SK-N-MC (cell line): ENCODE measurements at regions not wholly inside any gene's neighbourhood (a gene's known extent, or its start where the extent isn't known, plus 50 kb on each side); places are given as distances from the start of the nearest gene placed in this dataset.

Source experiments
- DNase-seq: peaks from one replicate; pipeline ENCODE4 v3.0.0-alpha.2; 2011; ENCODE audit warnings: low read depth, low spot score
- H3K27ac ChIP-seq: fragments of 200-600 bp; sonication (generic); 2 replicates; pipeline ENCODE4 v1.5.1; 2016; ENCODE audit warnings: mixed run types
- H3K36me3 ChIP-seq: fragments of 200-600 bp; sonication (generic); 2 replicates; pipeline ENCODE4 v1.6.1; 2017; ENCODE audit warnings: antibody characterized with exemption, low read length, mixed read lengths; ENCODE audit not compliant: insufficient read depth
- H3K4me3 ChIP-seq: fragments of 200-600 bp; sonication (generic); 2 replicates; pipeline ENCODE4 v1.5.1; 2016
- H3K9ac ChIP-seq: fragments of 200-600 bp; sonication (generic); 2 replicates; pipeline ENCODE4 v1.8.0; 2017; ENCODE audit warnings: mixed run types, mixed read lengths; ENCODE audit not compliant: insufficient read length
- H3K9me3 ChIP-seq: fragments of 200-600 bp; sonication (generic); 2 replicates; pipeline ENCODE4 v1.6.1; 2017; ENCODE audit warnings: low read depth, mild to moderate bottlenecking, antibody characterized with exemption, low read length, moderate library complexity, mixed read lengths
- EZH2 ChIP-seq: fragments of 200-600 bp; sonication (generic); IDR thresholded peaks from one replicate; pipeline ENCODE4 v1.6.1; 2017; ENCODE audit warnings: antibody characterized with exemption
- FOXP2 ChIP-seq: optimal IDR thresholded peaks from 2 replicates; pipeline ENCODE3; 2011; ENCODE audit warnings: mild to moderate bottlenecking, moderate library complexity; ENCODE audit not compliant: insufficient read depth; ENCODE audit errors: extremely low read length, control extremely low read depth
- POLR2AphosphoS5 ChIP-seq: IDR thresholded peaks from 2 replicates; pipeline ENCODE4 v1.6.1; 2012; ENCODE audit warnings: mild to moderate bottlenecking, low read depth, low read length, borderline replicate concordance

GRCh38 chr17:77726549-77727006 lies 231.9 kb upstream of the TNRC6C start:
- no peaks in the 10 kb centered on the region for H3K36me3 ChIP-seq
- no peak for TF ChIP-seq POLR2AphosphoS5
- no peak for TF ChIP-seq EZH2
- no peak for TF ChIP-seq FOXP2
- DNase-seq = no peak

GRCh38 chr17:77727037-77727615 lies 231.4 kb upstream of the TNRC6C start:
- Histone ChIP-seq H3K9ac (no peak overlapping the region), H3K27ac (no peak overlapping the region), H3K9me3 (no peaks in the 10 kb centered on the region), H3K4me3 (no peak overlapping the region), H3K36me3 (no peaks in the 10 kb centered on the region)
- TF ChIP-seq POLR2AphosphoS5 (no peak), FOXP2 (no peak), EZH2 (no peak)
- no peak for DNase-seq

More at GRCh38 chr17:77726549-77727006, 231.9 kb upstream of the TNRC6C start:
- Histone ChIP-seq H3K9ac (no peak overlapping the region), H3K27ac (no peak overlapping the region), H3K4me3 (no peak overlapping the region), H3K9me3 (no peaks in the 10 kb centered on the region)

GRCh38 chr17:77728474-77728795 lies 230.1 kb upstream of the TNRC6C start:
- no peak overlapping the region for H3K9ac ChIP-seq
- H3K4me3 ChIP-seq = no peak overlapping the region
- H3K9me3 ChIP-seq = no peaks in the 10 kb centered on the region
- TF ChIP-seq POLR2AphosphoS5 (no peak), FOXP2 (no peak), EZH2 (no peak)
- H3K36me3 ChIP-seq = no peaks in the 10 kb centered on the region
- H3K27ac ChIP-seq = no peak overlapping the region
- DNase-seq = no peak

- Histone ChIP-seq H3K36me3 (no peaks in the 10 kb centered on the region), H3K4me3 (no peak overlapping the region), H3K9ac (no peak overlapping the region), H3K9me3 (no peaks in the 10 kb centered on the region), H3K27ac (no peak overlapping the region)
- TF ChIP-seq POLR2AphosphoS5 (no peak), FOXP2 (no peak), EZH2 (no peak)
- no peak for DNase-seq
These were observed 229.6 kb upstream of the TNRC6C start for GRCh38 chr17:77728871-77729270.

GRCh38 chr17:77729587-77729986 lies 228.9 kb upstream of the TNRC6C start:
- H3K9me3 ChIP-seq = no peaks in the 10 kb centered on the region
- no peak for DNase-seq
- H3K9ac ChIP-seq = no peak overlapping the region
- TF ChIP-seq FOXP2 (no peak), POLR2AphosphoS5 (no peak), EZH2 (no peak)
- no peak overlapping the region for H3K27ac ChIP-seq
- no peaks in the 10 kb centered on the region for H3K36me3 ChIP-seq
- no peak overlapping the region for H3K4me3 ChIP-seq

- no peak overlapping the region for H3K4me3 ChIP-seq
- H3K27ac ChIP-seq = no peak overlapping the region
- TF ChIP-seq FOXP2 (no peak), POLR2AphosphoS5 (no peak), EZH2 (no peak)
- no peaks in the 10 kb centered on the region for H3K9me3 ChIP-seq
- no peaks in the 10 kb centered on the region for H3K36me3 ChIP-seq
- DNase-seq = no peak
- H3K9ac ChIP-seq = no peak overlapping the region
These were observed 228.1 kb upstream of the TNRC6C start for GRCh38 chr17:77730376-77730775.

- Histone ChIP-seq H3K27ac (0 out of 2 replicates have a peak overlapping the region, but pooled peaks have one; percentile 64), H3K9me3 (no peaks in the 10 kb centered on the region)
These were observed 224.8 kb upstream of the TNRC6C start for GRCh38 chr17:77733576-77734296.

GRCh38 chr17:77734371-77735080 lies 224.0 kb upstream of the TNRC6C start:
- Histone ChIP-seq H3K9ac (peak overlapping the region; percentile 57), H3K27ac (peak overlapping the region; percentile 83), H3K4me3 (peak overlapping the region; percentile 75), H3K36me3 (no peaks in the 10 kb centered on the region), H3K9me3 (no peaks in the 10 kb centered on the region)
- peak; percentile 47 for TF ChIP-seq POLR2AphosphoS5
- TF ChIP-seq FOXP2 = peak; percentile 55
- TF ChIP-seq EZH2 = no peak
- peak; percentile 56 for DNase-seq

More at GRCh38 chr17:77733576-77734296, 224.8 kb upstream of the TNRC6C start:
- Histone ChIP-seq H3K36me3 (no peaks in the 10 kb centered on the region), H3K4me3 (peak overlapping the region; percentile 75), H3K9ac (no peak overlapping the region)
- TF ChIP-seq EZH2 (no peak), POLR2AphosphoS5 (no peak), FOXP2 (no peak)
- no peak for DNase-seq
